SK-N-SH treated with all-trans-retinoic acid at 6 μM for 48 hours (cell line): ENCODE measurements at regions not wholly inside any gene's neighbourhood (a gene's known extent, or its start where the extent isn't known, plus 50 kb on each side); places are given as distances from the start of the nearest gene placed in this dataset.

ENCODE experiments used
- CREB5 ChIP-seq: fragments of 250-450 bp; sonication (Bioruptor Pico); IDR thresholded peaks from 2 replicates; pipeline ENCODE4 v1.5.1; 2020; ENCODE audit warnings: low read depth, mild to moderate bottlenecking, moderate library complexity
- CSDC2 ChIP-seq: fragments of 250-450 bp; sonication (Bioruptor Pico); IDR thresholded peaks from 2 replicates; pipeline ENCODE4 v1.5.0; 2020; ENCODE audit warnings: mild to moderate bottlenecking, moderate library complexity
- ESRRG ChIP-seq: fragments of 250-450 bp; sonication (Bioruptor Pico); IDR thresholded peaks from 2 replicates; pipeline ENCODE4 v1.6.1; 2021; ENCODE audit warnings: mild to moderate bottlenecking
- PPARA ChIP-seq: fragments of 250-450 bp; sonication (Bioruptor Pico); IDR thresholded peaks from 2 replicates; pipeline ENCODE4 v1.5.0; 2020; ENCODE audit warnings: mild to moderate bottlenecking, borderline replicate concordance
- RARB ChIP-seq: fragments of 250-450 bp; sonication (Bioruptor Pico); IDR thresholded peaks from 2 replicates; pipeline ENCODE4 v1.8.0; 2021; ENCODE audit warnings: mild to moderate bottlenecking, moderate library complexity
- TOX ChIP-seq: fragments of 250-450 bp; sonication (Bioruptor Pico); IDR thresholded peaks from 2 replicates; pipeline ENCODE4 v1.8.0; 2021; ENCODE audit warnings: mild to moderate bottlenecking, moderate library complexity, borderline replicate concordance
- ZC3H10 ChIP-seq: fragments of 250-450 bp; sonication (Bioruptor Pico); IDR thresholded peaks from 2 replicates; pipeline ENCODE4 v1.5.1; 2021; ENCODE audit warnings: mild to moderate bottlenecking, moderate library complexity
- ZFP3 ChIP-seq: fragments of 250-450 bp; sonication (Bioruptor Pico); IDR thresholded peaks from 2 replicates; pipeline ENCODE4 v1.5.0; 2020; ENCODE audit warnings: mild to moderate bottlenecking, moderate library complexity
- ZFP30 ChIP-seq: fragments of 450-650 bp; formaldehyde crosslinking; IDR thresholded peaks from 2 replicates; pipeline ENCODE4 v1.5.0; 2022; ENCODE audit warnings: mild to moderate bottlenecking, moderate library complexity
- TF ChIP-seq, protein P1 (sequence below): fragments of 250-450 bp; sonication (Bioruptor Pico); IDR thresholded peaks from 2 replicates; pipeline ENCODE4 v1.5.0; 2020; ENCODE audit warnings: mild to moderate bottlenecking, moderate library complexity
- TF ChIP-seq, protein P2 (sequence below): fragments of 250-450 bp; sonication (Bioruptor Pico); IDR thresholded peaks from 2 replicates; pipeline ENCODE4 v1.8.0; 2021; ENCODE audit warnings: low read depth, mild to moderate bottlenecking, moderate library complexity, borderline replicate concordance

DNA sequence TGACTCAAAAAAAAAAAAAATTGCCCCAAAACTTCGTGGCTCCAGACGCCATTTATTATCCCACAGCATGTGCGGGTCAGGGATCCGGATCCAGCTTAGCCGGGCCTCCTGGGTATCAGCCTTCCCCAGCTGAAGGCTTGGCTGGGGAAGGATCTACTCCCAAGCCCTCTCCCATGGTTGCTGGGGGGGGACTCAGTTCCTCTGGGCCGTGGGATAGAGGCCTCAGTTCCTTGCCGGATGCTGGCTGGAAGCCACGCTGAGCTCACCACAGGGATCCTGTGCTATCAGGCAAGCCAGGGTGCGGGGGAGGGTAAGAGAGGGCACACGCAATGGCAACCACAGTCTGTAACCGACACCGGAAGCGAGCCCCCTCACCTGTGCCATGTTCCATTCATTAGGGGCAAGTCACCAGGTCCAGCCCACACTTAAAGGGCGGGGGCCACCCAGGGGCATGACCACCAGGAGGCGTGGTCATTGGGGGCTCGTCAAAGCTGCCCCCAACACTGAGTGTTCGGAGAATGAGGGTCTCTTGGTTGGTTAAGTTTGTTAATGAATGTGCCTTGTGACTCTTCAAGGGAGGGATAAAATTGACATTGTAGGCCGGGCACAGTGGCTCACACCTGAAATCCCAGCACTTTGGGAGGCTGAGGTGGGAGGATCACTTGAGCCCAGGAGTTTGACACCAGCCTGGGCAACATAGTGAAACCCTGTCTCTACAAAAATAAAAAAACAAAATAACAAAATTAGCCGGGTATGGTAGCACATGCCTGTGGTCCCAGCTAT lies 210.0 kb upstream of the GSE1 start:
- TF ChIP-seq CREB5 (CRISPR knock-in tag), result no peak
- TF ChIP-seq ESRRG (CRISPR knock-in tag), result no peak
- TF ChIP-seq, protein P1, sequence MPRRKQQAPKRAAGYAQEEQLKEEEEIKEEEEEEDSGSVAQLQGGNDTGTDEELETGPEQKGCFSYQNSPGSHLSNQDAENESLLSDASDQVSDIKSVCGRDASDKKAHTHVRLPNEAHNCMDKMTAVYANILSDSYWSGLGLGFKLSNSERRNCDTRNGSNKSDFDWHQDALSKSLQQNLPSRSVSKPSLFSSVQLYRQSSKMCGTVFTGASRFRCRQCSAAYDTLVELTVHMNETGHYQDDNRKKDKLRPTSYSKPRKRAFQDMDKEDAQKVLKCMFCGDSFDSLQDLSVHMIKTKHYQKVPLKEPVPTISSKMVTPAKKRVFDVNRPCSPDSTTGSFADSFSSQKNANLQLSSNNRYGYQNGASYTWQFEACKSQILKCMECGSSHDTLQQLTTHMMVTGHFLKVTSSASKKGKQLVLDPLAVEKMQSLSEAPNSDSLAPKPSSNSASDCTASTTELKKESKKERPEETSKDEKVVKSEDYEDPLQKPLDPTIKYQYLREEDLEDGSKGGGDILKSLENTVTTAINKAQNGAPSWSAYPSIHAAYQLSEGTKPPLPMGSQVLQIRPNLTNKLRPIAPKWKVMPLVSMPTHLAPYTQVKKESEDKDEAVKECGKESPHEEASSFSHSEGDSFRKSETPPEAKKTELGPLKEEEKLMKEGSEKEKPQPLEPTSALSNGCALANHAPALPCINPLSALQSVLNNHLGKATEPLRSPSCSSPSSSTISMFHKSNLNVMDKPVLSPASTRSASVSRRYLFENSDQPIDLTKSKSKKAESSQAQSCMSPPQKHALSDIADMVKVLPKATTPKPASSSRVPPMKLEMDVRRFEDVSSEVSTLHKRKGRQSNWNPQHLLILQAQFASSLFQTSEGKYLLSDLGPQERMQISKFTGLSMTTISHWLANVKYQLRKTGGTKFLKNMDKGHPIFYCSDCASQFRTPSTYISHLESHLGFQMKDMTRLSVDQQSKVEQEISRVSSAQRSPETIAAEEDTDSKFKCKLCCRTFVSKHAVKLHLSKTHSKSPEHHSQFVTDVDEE, result no peak
- no peak for TF ChIP-seq ZC3H10 (CRISPR knock-in tag)
- TF ChIP-seq, protein P2, sequence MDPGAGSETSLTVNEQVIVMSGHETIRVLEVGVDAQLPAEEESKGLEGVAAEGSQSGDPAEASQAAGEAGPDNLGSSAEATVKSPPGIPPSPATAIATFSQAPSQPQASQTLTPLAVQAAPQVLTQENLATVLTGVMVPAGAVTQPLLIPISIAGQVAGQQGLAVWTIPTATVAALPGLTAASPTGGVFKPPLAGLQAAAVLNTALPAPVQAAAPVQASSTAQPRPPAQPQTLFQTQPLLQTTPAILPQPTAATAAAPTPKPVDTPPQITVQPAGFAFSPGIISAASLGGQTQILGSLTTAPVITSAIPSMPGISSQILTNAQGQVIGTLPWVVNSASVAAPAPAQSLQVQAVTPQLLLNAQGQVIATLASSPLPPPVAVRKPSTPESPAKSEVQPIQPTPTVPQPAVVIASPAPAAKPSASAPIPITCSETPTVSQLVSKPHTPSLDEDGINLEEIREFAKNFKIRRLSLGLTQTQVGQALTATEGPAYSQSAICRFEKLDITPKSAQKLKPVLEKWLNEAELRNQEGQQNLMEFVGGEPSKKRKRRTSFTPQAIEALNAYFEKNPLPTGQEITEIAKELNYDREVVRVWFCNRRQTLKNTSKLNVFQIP (CRISPR knock-in tag), result no peak
- no peak for TF ChIP-seq CSDC2 (CRISPR knock-in tag)
- TF ChIP-seq ZFP3 (CRISPR knock-in tag), result no peak
- no peak for TF ChIP-seq TOX
- TF ChIP-seq RARB (CRISPR knock-in tag), result no peak
- TF ChIP-seq ZFP30 (CRISPR knock-in tag), result no peak
- no peak for TF ChIP-seq PPARA
